MM.1S (cell line): ENCODE measurements at regions not wholly inside any gene's neighbourhood (a gene's known extent, or its start where the extent isn't known, plus 50 kb on each side); places are given as distances from the start of the nearest gene placed in this dataset.

ENCODE experiments used
- DNase-seq: peaks from one replicate; pipeline ENCODE4 v3.0.0-alpha.2; 2015
- H2AFZ ChIP-seq: fragments of 300-600 bp; sonication (generic); 2 replicates; pipeline ENCODE4 v1.6.0; 2016; ENCODE audit warnings: antibody characterized with exemption, low read length
- H3F3A ChIP-seq: fragments of 300-600 bp; sonication (generic); 2 replicates; pipeline ENCODE4 v1.6.1; 2016; ENCODE audit warnings: mild to moderate bottlenecking, antibody characterized with exemption, low read length, moderate library complexity, mixed read lengths; ENCODE audit not compliant: insufficient read depth
- H3K27ac ChIP-seq: fragments of 300-600 bp; sonication (generic); 2 replicates; pipeline ENCODE4 v1.5.1; 2016; ENCODE audit warnings: mild to moderate bottlenecking, low read length
- H3K27me3 ChIP-seq: fragments of 300-600 bp; sonication (generic); replicated peaks from 2 replicates; pipeline ENCODE4 v1.6.0; 2016; ENCODE audit warnings: low read length; ENCODE audit not compliant: insufficient read depth
- H3K36me3 ChIP-seq: fragments of 300-600 bp; sonication (generic); replicated peaks from 2 replicates; pipeline ENCODE4 v1.6.1; 2016; ENCODE audit warnings: mild to moderate bottlenecking, low read length, mixed read lengths; ENCODE audit not compliant: insufficient read depth
- H3K4me1 ChIP-seq: fragments of 300-600 bp; sonication (generic); 2 replicates; pipeline ENCODE4 v1.6.1; 2016; ENCODE audit warnings: low read length, mixed read lengths
- H3K4me2 ChIP-seq: fragments of 300-600 bp; sonication (generic); 2 replicates; pipeline ENCODE4 v1.6.0; 2016; ENCODE audit warnings: low read depth, low read length
- H3K4me3 ChIP-seq: fragments of 300-600 bp; sonication (generic); 2 replicates; pipeline ENCODE4 v1.5.1; 2016; ENCODE audit warnings: low read length, mixed read lengths
- H3K79me2 ChIP-seq: fragments of 300-600 bp; sonication (generic); 2 replicates; pipeline ENCODE4 v1.6.1; 2016; ENCODE audit warnings: mixed run types, low read length, mixed read lengths
- H3K9ac ChIP-seq: fragments of 300-600 bp; sonication (generic); 2 replicates; pipeline ENCODE4 v1.6.1; 2016; ENCODE audit warnings: low read length, mixed read lengths
- H3K9me2 ChIP-seq: fragments of 300-600 bp; sonication (generic); replicated peaks from 2 replicates; pipeline ENCODE4 v1.6.1; 2016; ENCODE audit warnings: mild to moderate bottlenecking, low read length, mixed read lengths; ENCODE audit not compliant: insufficient read depth
- H3K9me3 ChIP-seq: fragments of 300-600 bp; sonication (generic); replicated peaks from 2 replicates; pipeline ENCODE4 v1.6.1; 2016; ENCODE audit warnings: mild to moderate bottlenecking, low read length, mixed read lengths; ENCODE audit not compliant: insufficient read depth
- H4K20me1 ChIP-seq: fragments of 300-600 bp; sonication (generic); 2 replicates; pipeline ENCODE4 v1.6.1; 2016; ENCODE audit warnings: mild to moderate bottlenecking, low read length, moderate library complexity, mixed read lengths; ENCODE audit not compliant: insufficient read depth
- CTCF ChIP-seq: fragments of 300-600 bp; sonication (generic); IDR thresholded peaks from 2 replicates; pipeline ENCODE4 v1.5.1; 2016; ENCODE audit warnings: antibody characterized with exemption, low read length, mixed read lengths
- EZH2 ChIP-seq: fragments of 300-600 bp; sonication (generic); optimal IDR thresholded peaks from 2 replicates; pipeline ENCODE3; 2017; ENCODE audit warnings: low read depth, mild to moderate bottlenecking, antibody characterized with exemption, low read length, mixed read lengths
- EZH2phosphoT487 ChIP-seq: fragments of 300-600 bp; sonication (generic); IDR thresholded peaks from 2 replicates; pipeline ENCODE4 v1.6.1; 2018; ENCODE audit warnings: antibody characterized with exemption, low read length

- Histone ChIP-seq H4K20me1 (no peaks in the 10 kb centered on the region), H3K9ac (no peak overlapping the region), H3K79me2 (no peaks in the 10 kb centered on the region), H3K27me3 (no peaks in the 10 kb centered on the region), H3K9me2 (no peaks in the 10 kb centered on the region), H3K4me2 (no peak overlapping the region), H3K9me3 (no peaks in the 10 kb centered on the region), H3K4me1 (no peaks in the 10 kb centered on the region), H3K36me3 (no peaks in the 10 kb centered on the region), H3F3A (no peaks in the 10 kb centered on the region), H3K4me3 (no peak overlapping the region), H2AFZ (no peak overlapping the region), H3K27ac (no peak overlapping the region)
- TF ChIP-seq EZH2phosphoT487 (no peak), CTCF (no peak), EZH2 (no peak)
- DNase-seq = no peak
Measured at GRCh38 chr6:69617163-69617562, 179.6 kb downstream of the LMBRD1 start.

- Histone ChIP-seq H3F3A (no peaks in the 10 kb centered on the region), H3K4me3 (no peak overlapping the region), H3K9me3 (no peaks in the 10 kb centered on the region), H3K79me2 (no peaks in the 10 kb centered on the region), H3K9me2 (no peaks in the 10 kb centered on the region), H2AFZ (no peak overlapping the region), H3K27me3 (no peaks in the 10 kb centered on the region), H3K9ac (no peak overlapping the region), H3K27ac (no peak overlapping the region), H3K36me3 (no peaks in the 10 kb centered on the region), H3K4me1 (no peaks in the 10 kb centered on the region), H4K20me1 (no peaks in the 10 kb centered on the region), H3K4me2 (no peak overlapping the region)
- no peak for TF ChIP-seq CTCF
- no peak for TF ChIP-seq EZH2
- no peak for TF ChIP-seq EZH2phosphoT487
- DNase-seq = no peak
Measured at GRCh38 chr6:69609836-69610472, 186.9 kb downstream of the LMBRD1 start.

GRCh38 chr6:69601132-69601531 is 195.7 kb downstream of the LMBRD1 start:
- H2AFZ ChIP-seq = no peak overlapping the region

More at GRCh38 chr6:69601132-69601531, 195.7 kb downstream of the LMBRD1 start:
- Histone ChIP-seq H3K4me3 (no peak overlapping the region), H3K9me3 (no peaks in the 10 kb centered on the region), H3F3A (no peaks in the 10 kb centered on the region), H4K20me1 (no peaks in the 10 kb centered on the region), H3K27ac (no peak overlapping the region), H3K4me2 (no peak overlapping the region), H3K27me3 (no peaks in the 10 kb centered on the region), H3K79me2 (no peaks in the 10 kb centered on the region), H3K4me1 (no peaks in the 10 kb centered on the region), H3K9me2 (no peaks in the 10 kb centered on the region), H3K36me3 (no peaks in the 10 kb centered on the region), H3K9ac (no peak overlapping the region)
- DNase-seq = no peak
- TF ChIP-seq EZH2 = no peak
- no peak for TF ChIP-seq CTCF
- no peak for TF ChIP-seq EZH2phosphoT487
